ENCODE measurements at regions not wholly inside any gene's neighbourhood (a gene's known extent, or its start where the extent isn't known, plus 50 kb on each side); places are given as distances from the start of the nearest gene placed in this dataset.

DNA sequence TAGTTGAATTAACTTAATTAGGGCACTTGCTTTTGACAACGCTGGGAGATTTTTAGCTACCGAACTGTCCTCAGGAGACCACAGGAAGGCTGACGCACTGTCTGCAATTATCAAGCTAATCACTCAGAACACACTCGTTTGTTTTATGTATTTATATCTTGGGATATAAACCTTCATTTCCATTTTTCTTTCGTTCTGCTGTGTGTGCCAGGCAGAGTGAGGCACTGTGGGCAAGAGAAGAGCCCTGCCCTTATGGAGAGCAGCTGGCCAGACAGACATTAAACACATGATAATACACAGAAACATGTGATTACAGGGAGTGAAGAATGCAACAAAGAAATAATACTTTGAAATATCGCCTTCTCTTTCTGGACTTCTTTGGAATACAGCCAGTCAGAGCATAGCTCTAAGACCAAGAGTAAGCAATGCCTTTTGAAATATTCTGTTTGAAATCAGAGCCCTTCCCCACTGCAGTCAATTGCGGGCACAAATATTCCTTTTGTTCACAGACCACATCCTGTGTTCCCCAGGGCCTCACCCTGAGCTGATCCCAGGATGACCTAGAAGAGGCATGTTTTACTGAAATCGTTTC, 96.8 kb downstream of the ANKRD60 start:
- Histone ChIP-seq H3K36me3 (no peaks in the 10 kb centered on the region), H3K9me3 (replicated peaks) (no peaks in the 10 kb centered on the region), H3K27ac (peak overlapping the region; percentile 81), H3K4me3 (peak overlapping the region; percentile 45), H3K4me1 (peaks cover 41% of the 10 kb centered on the region), H3K27me3 (no peaks in the 10 kb centered on the region)
- peak; percentile 93 to 97 for DNase-seq

DNA sequence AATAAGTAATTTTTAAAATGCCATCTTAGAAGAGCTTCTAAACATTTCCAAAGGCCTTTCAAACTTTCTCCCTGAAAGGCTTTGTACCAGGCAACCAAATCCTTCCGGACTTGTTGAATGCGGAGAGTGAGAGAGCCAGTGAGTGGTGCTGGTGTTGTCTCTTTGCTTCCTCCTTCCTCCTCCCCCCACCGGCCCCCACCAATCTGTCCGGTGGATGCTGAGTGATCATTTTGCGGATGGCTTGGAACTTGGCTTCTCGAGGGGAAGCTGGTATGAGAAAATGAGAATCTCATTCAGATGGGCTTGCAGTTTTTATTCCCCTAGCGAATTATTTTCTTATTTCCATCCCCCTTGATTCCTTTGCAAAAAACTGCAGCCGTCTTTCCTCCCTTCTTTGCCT, 97.3 kb downstream of the ANKRD60 start:
- DNase-seq, result peak; percentile 93 to 97
- Histone ChIP-seq H3K27me3 (no peaks in the 10 kb centered on the region), H3K9me3 (replicated peaks) (peaks cover 4% of the 10 kb centered on the region), H3K4me3 (peak overlapping the region; percentile 45), H3K36me3 (no peaks in the 10 kb centered on the region), H3K4me1 (peaks cover 41% of the 10 kb centered on the region), H3K27ac (peak overlapping the region; percentile 81)

- peak overlapping the region; percentile 81 for H3K27ac ChIP-seq
- H3K4me1 ChIP-seq, result peaks cover 41% of the 10 kb centered on the region
- DNase-seq, result peak; percentile 88 to 92
Observed at GRCh38 chr20:58130581-58130980, 97.9 kb downstream of the ANKRD60 start.

GRCh38 chr20:58130156-58130555, 98.3 kb downstream of the ANKRD60 start:
- Histone ChIP-seq H3K36me3 (no peaks in the 10 kb centered on the region), H3K9me3 (replicated peaks) (peaks cover 11% of the 10 kb centered on the region), H3K27me3 (no peaks in the 10 kb centered on the region), H3K4me3 (peak overlapping the region; percentile 45), H3K4me1 (peaks cover 41% of the 10 kb centered on the region), H3K27ac (peak overlapping the region; percentile 81)
- DNase-seq, result peak in 1 of 2 experiments; percentile 64

More at GRCh38 chr20:58130581-58130980, 97.9 kb downstream of the ANKRD60 start:
- no peaks in the 10 kb centered on the region for H3K27me3 ChIP-seq
- peak overlapping the region; percentile 45 for H3K4me3 ChIP-seq
- H3K9me3 ChIP-seq (replicated peaks), result peaks cover 7% of the 10 kb centered on the region
- no peaks in the 10 kb centered on the region for H3K36me3 ChIP-seq

GRCh38 chr20:58129721-58130151, 98.7 kb downstream of the ANKRD60 start:
- no peaks in the 10 kb centered on the region for H3K36me3 ChIP-seq
- peaks cover 12% of the 10 kb centered on the region for H3K9me3 ChIP-seq (replicated peaks)
- H3K27me3 ChIP-seq, result no peaks in the 10 kb centered on the region
- peak; percentile 82 for DNase-seq
- H3K27ac ChIP-seq, result peak overlapping the region; percentile 81
- peaks cover 41% of the 10 kb centered on the region for H3K4me1 ChIP-seq
- peak overlapping the region; percentile 45 for H3K4me3 ChIP-seq

DNA sequence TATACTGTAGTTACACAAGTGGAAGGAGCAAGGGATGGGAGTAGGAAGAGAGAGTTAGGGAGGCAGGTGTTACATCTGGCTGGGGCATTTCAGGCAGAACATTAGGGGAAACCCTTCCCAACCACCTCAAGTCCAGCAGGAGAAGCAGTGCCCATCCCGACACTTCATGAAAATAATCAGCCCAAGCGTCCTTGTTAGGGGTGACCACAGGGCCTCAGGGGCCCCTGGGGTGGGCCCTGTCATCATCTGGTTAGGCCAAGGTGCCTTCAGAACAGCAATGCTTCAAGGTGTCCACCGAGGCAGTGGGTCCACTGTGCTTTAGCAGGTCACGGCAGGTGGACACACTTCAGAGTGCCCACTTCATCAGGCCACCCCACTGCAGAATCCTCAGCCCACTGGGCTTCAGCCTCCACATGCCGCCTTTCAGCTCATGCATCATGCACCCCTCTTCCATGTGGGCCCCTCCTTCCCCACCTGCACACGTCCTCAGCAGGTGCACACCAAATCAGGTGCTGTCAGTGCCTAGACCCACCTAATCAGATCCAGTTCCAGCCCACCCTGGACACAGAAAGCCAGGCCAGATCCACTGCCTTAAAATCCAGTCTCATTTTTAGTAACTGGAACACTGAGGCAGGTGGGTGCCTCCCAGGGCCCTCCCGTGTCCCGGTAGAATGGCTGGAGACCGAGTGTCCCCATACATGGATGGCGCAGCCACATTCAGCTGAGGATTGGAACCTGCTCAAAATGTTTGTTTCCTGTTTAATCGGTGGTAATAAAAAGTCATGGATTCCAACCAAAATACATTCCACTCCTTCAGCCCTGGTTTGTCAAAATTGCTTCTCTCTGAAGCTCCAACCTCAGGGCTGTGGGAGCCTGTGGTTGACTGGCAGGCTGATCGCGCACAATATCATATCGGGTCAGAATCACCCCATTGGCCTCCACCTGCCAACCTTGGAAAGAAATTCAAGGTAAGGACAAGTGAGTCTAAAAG, 99.5 kb downstream of the ANKRD60 start:
- peak overlapping the region; percentile 45 for H3K4me3 ChIP-seq
- no peak for DNase-seq
- H3K9me3 ChIP-seq (replicated peaks), result peaks cover 12% of the 10 kb centered on the region
- H3K27ac ChIP-seq, result peak overlapping the region; percentile 81
- H3K36me3 ChIP-seq, result no peaks in the 10 kb centered on the region
- peaks cover 41% of the 10 kb centered on the region for H3K4me1 ChIP-seq
- H3K27me3 ChIP-seq, result no peaks in the 10 kb centered on the region

GRCh38 chr20:58127701-58128111, 100.7 kb downstream of the ANKRD60 start:
- peaks cover 12% of the 10 kb centered on the region for H3K9me3 ChIP-seq (replicated peaks)
- H3K36me3 ChIP-seq, result no peaks in the 10 kb centered on the region
- no peak overlapping the region for H3K4me3 ChIP-seq
- DNase-seq, result peak; percentile 99 to 100
- peaks cover 37% of the 10 kb centered on the region for H3K4me1 ChIP-seq
- no peaks in the 10 kb centered on the region for H3K27me3 ChIP-seq
- peak overlapping the region; percentile 47 for H3K27ac ChIP-seq

GRCh38 chr20:58125726-58126125, 102.7 kb downstream of the ANKRD60 start:
- Histone ChIP-seq H3K9me3 (replicated peaks) (peaks cover 12% of the 10 kb centered on the region), H3K4me3 (no peak overlapping the region), H3K4me1 (peaks cover 29% of the 10 kb centered on the region), H3K27me3 (no peaks in the 10 kb centered on the region), H3K36me3 (no peaks in the 10 kb centered on the region), H3K27ac (no peak overlapping the region)
- no peak for DNase-seq

- H3K36me3 ChIP-seq, result no peaks in the 10 kb centered on the region
- H3K27ac ChIP-seq, result no peak overlapping the region
- H3K4me1 ChIP-seq, result peaks cover 12% of the 10 kb centered on the region
- H3K4me3 ChIP-seq, result no peak overlapping the region
- peaks cover 25% of the 10 kb centered on the region; the same call in 1 of the 2 replicates for H3K9me3 ChIP-seq (replicated peaks)
- no peaks in the 10 kb centered on the region for H3K27me3 ChIP-seq
- no peak for DNase-seq
Observed at GRCh38 chr20:58117944-58118343, 110.5 kb downstream of the ANKRD60 start.

GRCh38 chr20:58116505-58116904, 111.9 kb downstream of the ANKRD60 start:
- peaks cover 25% of the 10 kb centered on the region; the same call in 1 of the 2 replicates for H3K9me3 ChIP-seq (replicated peaks)
- no peaks in the 10 kb centered on the region for H3K36me3 ChIP-seq
- no peak overlapping the region for H3K4me3 ChIP-seq
- peaks cover 26% of the 10 kb centered on the region for H3K4me1 ChIP-seq
- no peaks in the 10 kb centered on the region for H3K27me3 ChIP-seq
- H3K27ac ChIP-seq, result no peak overlapping the region
- no peak for DNase-seq

DNA sequence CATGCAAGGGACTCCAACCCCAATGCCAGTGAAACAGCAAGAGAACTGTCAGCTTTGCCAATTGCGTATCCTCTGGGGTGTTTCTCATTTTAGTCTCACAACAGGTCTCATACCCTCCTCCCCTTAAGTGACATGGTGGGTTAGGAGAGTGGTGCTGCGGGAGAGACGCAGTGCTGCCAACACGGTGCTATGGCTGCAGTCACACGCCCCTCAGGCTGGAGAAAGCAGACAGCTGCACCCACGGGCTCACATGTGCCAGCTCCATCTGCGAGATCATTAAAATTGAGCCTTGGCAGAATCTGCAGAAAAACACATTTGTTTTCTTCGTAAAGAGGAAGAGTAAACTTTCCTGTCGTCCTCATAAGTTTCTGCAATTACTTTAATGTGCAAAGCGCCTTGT, 114.7 kb downstream of the ANKRD60 start:
- Histone ChIP-seq H3K9me3 (replicated peaks) (peaks cover 23% of the 10 kb centered on the region; the same call in 1 of the 2 replicates), H3K4me1 (peaks cover 34% of the 10 kb centered on the region), H3K27me3 (no peaks in the 10 kb centered on the region), H3K36me3 (no peaks in the 10 kb centered on the region), H3K27ac (peak overlapping the region; percentile 98), H3K4me3 (no peak overlapping the region; the same call in 1 of the 2 replicates)
- DNase-seq, result peak in 1 of 2 experiments; percentile 44

DNA sequence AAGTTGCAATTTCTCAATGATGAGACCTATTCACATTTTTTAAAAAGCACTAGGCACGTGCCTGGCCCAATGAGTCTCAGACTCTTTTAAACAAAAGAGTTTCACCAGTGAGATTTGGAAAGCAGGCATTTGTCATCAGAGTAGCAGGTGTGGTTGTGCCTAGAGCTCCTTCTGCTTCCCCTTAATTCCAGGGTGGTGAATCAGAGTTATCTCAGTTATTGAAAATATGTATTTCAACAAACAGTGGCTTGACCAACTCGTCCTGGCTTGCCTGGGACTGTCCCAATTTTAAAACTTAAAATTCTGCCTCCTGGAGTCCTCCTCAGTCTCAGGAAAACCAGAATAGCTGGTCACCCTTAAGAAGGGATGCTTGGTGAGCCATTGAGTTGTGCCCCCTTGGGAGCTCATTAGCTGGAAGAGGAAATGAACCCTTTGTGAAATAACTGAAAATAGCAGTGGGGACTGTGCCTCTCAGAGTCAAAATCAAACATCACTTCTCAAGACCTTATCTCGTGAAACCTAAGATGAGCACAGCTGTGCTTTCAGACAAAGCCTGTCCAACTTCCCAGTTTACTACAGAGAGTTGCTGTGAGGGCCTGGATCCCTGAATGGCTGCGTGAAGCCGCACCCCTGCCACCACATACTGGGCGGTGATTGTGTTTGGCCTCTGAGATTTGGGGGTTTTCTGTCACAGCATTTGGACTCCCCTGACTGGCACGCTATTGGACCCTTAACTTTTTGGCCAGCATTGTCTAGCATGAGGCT, 116.3 kb downstream of the ANKRD60 start:
- DNase-seq, result peak; percentile 96 to 99
- Histone ChIP-seq H3K4me1 (peaks cover 34% of the 10 kb centered on the region), H3K4me3 (peak overlapping the region; percentile 2), H3K36me3 (no peaks in the 10 kb centered on the region), H3K9me3 (replicated peaks) (peaks cover 12% of the 10 kb centered on the region; the same call in 1 of the 2 replicates), H3K27ac (peak overlapping the region; percentile 98), H3K27me3 (no peaks in the 10 kb centered on the region)

DNA sequence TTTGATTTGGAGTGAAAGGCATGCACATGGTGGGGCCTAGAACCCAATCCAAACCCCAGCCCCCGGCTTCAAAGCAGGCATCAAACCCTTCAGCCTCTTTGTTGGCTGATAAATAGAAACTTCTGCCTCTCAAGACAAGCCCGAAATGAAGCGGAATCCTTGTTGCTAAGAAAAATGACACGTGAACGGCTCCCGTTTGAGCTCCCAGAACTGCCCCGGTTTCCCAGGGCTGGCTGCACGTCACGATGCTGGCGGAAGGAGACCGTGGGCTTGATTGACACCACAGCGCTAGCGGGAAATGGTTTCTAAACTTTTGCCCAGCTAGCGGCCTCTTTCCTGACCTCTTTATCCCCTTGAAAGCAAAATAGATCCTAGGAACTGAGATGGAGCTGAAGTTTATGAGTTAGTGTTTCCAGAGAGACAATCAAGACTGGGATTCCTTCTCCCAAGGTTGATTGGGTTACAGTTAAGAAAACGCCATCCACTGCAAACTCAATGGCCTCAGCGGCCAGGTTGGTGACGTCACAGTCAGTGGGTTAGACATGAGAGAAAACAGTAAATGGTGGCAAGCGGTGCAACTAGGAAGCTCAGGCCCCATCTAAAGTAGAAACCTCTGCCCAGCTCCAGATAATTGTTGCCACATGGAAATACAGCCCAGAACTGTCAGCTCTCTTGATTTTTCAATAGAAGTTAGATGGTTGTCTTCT, 117.0 kb downstream of the ANKRD60 start:
- Histone ChIP-seq H3K4me1 (peaks cover 34% of the 10 kb centered on the region), H3K36me3 (no peaks in the 10 kb centered on the region), H3K9me3 (replicated peaks) (peaks cover 7% of the 10 kb centered on the region; the same call in 1 of the 2 replicates), H3K27ac (peak overlapping the region; percentile 98), H3K27me3 (no peaks in the 10 kb centered on the region), H3K4me3 (no peak overlapping the region)
- peak in 1 of 2 experiments; percentile 63 for DNase-seq
